ENCODE measurements at regions not wholly inside any gene's neighbourhood (a gene's known extent, or its start where the extent isn't known, plus 50 kb on each side); places are given as distances from the start of the nearest gene placed in this dataset.

DNA sequence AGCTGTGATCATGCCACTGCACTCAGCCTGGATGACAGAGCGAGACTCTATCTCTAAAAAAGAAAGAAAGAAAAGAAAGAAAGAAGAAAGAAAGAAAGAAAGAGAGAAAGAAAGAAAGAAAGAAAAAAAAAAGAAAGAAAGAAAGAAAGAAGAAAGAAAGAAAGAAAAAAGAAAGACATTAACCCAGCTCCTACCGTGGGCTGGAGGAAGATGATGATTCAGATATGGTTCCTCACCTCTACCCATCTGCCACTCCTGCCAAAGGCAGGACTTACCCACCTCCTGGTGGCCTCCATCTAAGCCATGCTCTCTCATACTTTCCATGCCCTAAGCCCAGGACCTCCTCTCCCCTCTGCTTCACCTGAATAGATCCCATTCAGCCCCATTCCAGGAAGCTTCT lies 93.3 kb upstream of the LHX1 start:
- no peak for TF ChIP-seq ZNF658 (tag by site-specific recombination; IDR thresholded peaks at IDR 0.05)
- TF ChIP-seq, protein P1, sequence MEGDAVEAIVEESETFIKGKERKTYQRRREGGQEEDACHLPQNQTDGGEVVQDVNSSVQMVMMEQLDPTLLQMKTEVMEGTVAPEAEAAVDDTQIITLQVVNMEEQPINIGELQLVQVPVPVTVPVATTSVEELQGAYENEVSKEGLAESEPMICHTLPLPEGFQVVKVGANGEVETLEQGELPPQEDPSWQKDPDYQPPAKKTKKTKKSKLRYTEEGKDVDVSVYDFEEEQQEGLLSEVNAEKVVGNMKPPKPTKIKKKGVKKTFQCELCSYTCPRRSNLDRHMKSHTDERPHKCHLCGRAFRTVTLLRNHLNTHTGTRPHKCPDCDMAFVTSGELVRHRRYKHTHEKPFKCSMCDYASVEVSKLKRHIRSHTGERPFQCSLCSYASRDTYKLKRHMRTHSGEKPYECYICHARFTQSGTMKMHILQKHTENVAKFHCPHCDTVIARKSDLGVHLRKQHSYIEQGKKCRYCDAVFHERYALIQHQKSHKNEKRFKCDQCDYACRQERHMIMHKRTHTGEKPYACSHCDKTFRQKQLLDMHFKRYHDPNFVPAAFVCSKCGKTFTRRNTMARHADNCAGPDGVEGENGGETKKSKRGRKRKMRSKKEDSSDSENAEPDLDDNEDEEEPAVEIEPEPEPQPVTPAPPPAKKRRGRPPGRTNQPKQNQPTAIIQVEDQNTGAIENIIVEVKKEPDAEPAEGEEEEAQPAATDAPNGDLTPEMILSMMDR (tag by site-specific recombination; IDR thresholded peaks at IDR 0.05) = no peak
- TF ChIP-seq PRDM1 (tag by site-specific recombination; IDR thresholded peaks at IDR 0.05) = no peak
- TF ChIP-seq, protein P2, sequence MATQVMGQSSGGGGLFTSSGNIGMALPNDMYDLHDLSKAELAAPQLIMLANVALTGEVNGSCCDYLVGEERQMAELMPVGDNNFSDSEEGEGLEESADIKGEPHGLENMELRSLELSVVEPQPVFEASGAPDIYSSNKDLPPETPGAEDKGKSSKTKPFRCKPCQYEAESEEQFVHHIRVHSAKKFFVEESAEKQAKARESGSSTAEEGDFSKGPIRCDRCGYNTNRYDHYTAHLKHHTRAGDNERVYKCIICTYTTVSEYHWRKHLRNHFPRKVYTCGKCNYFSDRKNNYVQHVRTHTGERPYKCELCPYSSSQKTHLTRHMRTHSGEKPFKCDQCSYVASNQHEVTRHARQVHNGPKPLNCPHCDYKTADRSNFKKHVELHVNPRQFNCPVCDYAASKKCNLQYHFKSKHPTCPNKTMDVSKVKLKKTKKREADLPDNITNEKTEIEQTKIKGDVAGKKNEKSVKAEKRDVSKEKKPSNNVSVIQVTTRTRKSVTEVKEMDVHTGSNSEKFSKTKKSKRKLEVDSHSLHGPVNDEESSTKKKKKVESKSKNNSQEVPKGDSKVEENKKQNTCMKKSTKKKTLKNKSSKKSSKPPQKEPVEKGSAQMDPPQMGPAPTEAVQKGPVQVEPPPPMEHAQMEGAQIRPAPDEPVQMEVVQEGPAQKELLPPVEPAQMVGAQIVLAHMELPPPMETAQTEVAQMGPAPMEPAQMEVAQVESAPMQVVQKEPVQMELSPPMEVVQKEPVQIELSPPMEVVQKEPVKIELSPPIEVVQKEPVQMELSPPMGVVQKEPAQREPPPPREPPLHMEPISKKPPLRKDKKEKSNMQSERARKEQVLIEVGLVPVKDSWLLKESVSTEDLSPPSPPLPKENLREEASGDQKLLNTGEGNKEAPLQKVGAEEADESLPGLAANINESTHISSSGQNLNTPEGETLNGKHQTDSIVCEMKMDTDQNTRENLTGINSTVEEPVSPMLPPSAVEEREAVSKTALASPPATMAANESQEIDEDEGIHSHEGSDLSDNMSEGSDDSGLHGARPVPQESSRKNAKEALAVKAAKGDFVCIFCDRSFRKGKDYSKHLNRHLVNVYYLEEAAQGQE (tag by site-specific recombination; IDR thresholded peaks at IDR 0.05) = no peak
- TF ChIP-seq ZBTB20 (tag by site-specific recombination; IDR thresholded peaks at IDR 0.05) = no peak
- TF ChIP-seq, protein P3, sequence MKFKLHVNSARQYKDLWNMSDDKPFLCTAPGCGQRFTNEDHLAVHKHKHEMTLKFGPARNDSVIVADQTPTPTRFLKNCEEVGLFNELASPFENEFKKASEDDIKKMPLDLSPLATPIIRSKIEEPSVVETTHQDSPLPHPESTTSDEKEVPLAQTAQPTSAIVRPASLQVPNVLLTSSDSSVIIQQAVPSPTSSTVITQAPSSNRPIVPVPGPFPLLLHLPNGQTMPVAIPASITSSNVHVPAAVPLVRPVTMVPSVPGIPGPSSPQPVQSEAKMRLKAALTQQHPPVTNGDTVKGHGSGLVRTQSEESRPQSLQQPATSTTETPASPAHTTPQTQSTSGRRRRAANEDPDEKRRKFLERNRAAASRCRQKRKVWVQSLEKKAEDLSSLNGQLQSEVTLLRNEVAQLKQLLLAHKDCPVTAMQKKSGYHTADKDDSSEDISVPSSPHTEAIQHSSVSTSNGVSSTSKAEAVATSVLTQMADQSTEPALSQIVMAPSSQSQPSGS (tag by site-specific recombination; IDR thresholded peaks at IDR 0.05; ENCODE audit: low read depth) = no peak
- no peak for TF ChIP-seq GLIS1 (tag by site-specific recombination; IDR thresholded peaks at IDR 0.05)
- no peak for TF ChIP-seq ZNF24 (tag by site-specific recombination; IDR thresholded peaks at IDR 0.05)
- no peak for TF ChIP-seq ZBTB7A (tag by site-specific recombination; IDR thresholded peaks at IDR 0.05; ENCODE audit: low read depth)
- TF ChIP-seq SP2 (tag by site-specific recombination; IDR thresholded peaks at IDR 0.05) = no peak
- TF ChIP-seq ZBTB1 (tag by site-specific recombination; IDR thresholded peaks at IDR 0.05) = no peak

Data from HEK293 (cell line).